HG02763 (cell line): ENCODE measurements at regions not wholly inside any gene's neighbourhood (a gene's known extent, or its start where the extent isn't known, plus 50 kb on each side); places are given as distances from the start of the nearest gene placed in this dataset.
A peak's percentile ranks its signal among the peaks of the same experiment; 100 is the strongest.
"Not testable (repeated sequence)": the region's sequence is repeated elsewhere in the genome, so short reads cannot be mapped to it uniquely, and the experiment has no call there.

Source experiments
- ATAC-seq: cut with Tn5 transposase; IDR thresholded peaks from one replicate; pipeline ENCODE4 v1.9.1; 2021; ENCODE audit warnings: mild to moderate bottlenecking, moderate library complexity; ENCODE audit not compliant: unreplicated experiment

DNA sequence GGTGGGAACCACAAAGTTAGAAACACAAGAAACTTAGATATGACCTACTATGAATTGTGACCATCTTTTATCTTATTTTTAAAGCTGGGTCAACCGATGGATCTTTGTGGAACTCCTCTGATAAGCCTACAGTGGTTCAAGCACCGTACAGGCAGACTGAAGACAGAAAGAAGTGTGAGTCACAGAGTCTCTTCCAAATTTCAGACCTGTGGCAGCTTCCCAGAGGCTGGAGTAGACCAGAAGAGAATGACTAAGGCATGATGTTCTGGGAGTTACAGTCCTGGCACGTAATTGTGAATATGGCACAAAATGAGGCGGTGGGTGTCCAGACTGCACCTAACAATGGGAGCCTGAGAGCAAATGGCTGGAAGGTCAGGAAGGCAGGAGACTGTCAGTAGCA lies 70.0 kb downstream of the LMO4 start:
- ATAC-seq = no peak

DNA sequence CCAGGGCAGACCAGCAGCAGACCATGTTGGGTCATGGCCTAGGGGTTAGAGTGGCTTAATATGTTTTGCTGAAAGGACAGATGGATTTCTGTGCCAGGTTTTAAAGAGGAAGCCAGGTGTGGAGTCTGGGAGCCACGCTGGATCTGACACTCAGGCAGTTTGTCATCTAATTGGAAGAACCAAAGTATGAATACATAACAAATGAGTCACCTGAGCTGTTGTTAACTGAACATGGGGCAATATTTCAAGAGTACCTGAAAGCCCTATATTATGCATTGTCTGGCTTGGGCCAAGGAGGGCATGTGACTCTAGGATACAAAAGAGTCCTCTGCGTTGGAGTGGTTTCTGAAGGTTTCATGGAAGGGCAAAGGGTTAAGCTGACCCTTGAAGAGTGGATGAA lies 70.6 kb downstream of the LMO4 start:
- no peak for ATAC-seq

DNA sequence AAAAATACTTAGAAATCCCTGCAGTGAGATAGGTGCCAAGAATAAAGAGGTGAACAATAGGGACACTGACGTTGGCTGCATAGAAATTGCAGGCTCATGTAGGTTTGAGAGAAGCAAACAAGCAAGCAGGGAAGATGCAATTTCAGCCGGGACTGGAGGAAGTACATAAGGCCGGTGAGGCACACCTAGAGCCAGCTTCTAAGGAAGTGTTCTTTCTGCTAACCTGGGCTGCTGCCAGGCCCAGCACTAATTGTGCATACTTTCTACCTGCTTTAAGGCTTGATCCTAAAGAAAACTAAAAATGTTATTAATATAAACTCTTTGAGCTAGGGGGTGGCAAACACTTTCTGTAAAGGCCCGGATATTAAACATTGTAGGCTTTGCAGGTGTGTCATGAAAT lies 71.0 kb downstream of the LMO4 start:
- ATAC-seq = no peak

DNA sequence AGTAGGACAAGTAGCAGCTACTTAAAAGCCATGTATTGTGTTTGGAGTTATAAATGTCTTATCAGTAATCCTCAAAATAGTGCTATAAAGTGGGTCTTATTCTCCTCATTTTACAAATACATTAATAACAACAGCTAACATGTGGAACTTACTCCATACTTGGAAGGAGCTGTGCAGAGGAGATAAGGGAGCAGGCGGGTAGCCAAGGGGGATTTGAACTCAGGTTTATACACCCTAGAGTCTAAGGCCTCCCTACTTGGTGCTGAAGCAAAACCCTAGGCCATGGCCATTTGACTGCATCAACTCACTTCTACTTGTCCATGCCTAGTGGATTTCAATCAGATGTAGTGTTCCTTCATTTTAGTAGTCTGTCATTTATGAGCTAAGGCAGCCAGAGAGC lies 72.1 kb downstream of the LMO4 start:
- ATAC-seq = no peak

DNA sequence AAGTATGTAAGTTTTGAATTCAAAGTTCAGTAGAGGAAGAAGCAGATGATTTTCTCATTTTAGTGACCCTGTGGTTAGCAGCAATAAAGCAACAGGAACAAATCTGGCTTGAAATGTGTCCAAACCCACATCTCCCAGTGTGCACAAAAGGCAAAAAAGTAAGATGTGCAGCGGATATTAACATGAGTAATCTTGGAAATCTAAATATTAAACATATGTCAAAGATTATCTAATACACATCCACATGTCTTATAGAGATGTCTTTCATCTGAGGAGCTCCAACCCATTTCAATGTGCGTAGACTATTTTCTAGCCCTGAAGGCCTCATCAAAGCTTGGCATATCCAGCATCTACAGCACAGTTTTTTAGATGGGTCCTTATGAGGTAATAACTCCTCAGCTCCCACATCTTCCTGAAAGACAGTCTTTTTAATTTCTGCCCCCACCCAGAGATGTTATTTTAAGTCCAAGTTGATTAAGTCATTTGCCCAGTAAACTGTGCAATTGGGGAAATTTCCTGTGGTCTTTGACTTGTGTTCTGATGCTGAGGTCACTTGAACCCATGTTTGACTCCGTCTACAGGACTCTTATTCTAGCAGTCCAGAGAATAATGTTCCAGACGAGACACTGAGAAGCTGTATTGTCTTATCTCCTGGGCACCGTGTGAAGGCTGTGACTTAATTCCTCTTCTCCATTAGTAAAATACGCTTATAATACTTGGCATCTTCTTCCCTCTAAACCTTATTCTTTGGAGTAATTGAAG lies 73.7 kb downstream of the LMO4 start:
- no peak for ATAC-seq

DNA sequence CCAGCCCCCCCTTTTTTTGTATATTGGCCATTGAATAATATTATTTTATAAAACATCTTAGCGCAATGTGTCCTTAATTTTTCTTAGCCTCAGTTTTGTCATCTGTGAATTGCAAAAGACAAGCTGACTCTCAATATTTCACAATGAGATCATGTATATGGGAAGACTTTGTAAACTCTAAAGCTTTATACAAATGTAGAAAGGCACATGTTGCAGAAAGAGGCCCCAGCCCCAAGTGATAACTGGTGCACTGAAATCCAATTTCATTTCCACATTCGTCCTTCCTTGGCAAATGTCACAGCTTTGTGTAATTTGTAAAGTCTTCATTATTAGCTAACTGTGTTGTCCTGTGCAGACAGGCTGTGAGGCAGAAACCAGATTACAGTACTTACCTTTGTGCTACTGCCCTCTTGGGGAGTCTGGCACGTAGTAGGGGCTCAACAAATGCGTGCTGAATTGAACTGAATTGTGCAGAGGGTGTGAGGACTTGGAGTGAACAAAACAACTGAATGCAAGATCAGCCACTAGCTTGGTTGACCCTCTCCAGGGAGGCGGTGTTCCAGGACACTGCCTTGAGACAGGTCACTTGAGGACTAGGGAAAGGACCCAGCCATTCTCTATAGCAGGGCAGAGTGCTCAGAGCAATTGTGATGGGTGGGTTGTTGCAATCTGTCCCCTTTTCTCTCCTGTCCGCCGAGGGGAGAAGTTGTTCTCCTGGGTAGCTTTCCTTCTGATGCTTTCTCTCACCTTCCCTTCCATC lies 74.6 kb downstream of the LMO4 start:
- no peak for ATAC-seq

DNA sequence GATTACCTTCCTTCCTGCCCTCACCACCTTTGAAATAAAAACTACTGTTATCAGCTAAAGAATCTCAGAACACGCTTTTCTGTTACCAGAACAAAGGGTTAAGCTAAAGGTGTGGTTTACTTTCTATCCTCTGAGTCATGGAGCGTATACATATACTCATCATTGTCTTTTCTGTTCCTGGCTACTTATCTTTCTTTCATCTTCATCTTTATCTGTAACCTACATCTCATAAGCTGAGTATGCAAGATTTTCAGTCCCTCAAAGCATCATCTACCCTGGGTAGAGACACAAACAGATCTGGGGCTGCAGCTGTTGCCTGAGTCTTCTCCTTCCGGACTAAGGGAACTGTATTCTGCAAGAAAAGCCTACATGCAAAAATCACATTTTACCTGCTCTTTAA lies 75.6 kb downstream of the LMO4 start:
- no peak for ATAC-seq

DNA sequence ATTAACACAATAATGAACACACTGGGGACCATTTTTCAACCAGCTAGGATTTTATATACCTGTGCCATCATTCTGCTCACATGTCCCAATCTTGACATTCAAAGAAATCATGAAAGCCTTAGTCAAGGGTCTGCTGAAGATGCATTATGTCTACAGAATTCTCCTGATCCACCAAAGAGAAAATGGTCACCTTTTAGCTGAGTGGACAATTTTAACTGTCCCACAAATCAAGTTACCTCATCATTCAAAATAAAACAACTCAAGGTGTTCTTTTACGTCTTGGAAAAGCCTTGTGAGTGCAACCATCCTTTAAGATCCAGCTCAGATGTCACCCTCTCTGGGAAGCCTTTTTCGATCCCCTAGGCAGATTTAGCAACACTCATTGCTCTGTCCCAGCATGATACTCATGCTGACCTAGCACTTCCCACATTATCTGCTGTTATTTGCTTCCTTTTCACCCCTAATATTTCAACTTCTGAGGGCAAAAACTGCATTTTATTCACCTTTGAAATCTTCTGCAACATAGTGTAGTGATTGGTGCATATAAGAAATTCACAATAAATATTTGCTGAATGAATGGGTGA lies 80.1 kb downstream of the LMO4 start:
- no peak for ATAC-seq

DNA sequence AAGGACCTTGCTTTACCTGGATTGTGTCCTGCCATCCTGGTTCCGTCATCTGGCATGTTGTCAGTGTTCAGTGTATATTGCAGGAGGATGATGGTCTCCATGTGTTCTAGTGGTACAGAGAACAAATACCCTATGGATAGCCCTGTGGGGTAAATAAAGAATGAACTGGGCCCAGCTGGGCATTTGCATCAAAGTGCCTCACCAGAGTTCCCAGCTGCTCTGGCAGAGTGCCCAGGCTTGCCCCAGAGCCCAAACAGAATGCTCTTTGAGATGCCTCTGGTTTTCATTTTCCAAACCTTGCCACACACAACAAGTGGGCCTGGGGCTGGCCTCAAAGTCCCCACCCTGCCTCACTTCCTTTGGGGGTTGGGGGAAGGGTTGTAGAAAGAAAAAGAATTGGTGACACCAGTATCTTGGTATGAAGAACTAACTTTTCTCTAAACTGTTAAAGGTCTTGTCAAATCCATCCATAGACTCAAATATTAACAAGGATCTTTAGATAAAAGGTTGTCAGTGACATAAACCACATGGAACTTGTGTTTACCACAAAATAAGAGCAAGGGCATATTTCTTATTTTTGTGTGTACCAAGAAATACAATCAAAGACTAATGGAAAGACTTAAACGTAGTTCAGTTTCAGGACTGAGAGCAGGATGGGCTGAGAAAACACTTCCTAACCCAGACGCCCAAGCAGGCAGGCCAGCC lies 82.2 kb downstream of the LMO4 start:
- ATAC-seq = peak; percentile 63

DNA sequence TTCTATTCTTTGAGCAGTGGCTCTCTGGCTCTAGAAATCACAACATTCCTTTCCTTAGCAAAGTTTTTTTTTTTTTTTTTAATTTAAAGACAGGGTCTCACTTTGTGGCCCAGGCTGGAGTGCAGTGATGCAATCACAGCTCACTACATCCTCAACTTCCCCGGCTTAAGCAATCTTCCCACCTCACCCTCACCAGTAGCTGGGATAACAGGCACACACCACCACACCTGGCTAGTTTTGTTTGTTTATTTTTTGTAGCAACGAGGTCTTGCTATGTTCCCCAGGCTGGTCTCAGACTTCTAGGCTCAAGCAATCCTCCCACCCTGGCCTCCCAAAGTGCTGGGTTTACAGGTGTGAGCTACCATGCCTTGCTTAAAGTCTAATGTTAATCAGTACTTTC lies 85.2 kb downstream of the LMO4 start:
- not testable (repeated sequence) for ATAC-seq

DNA sequence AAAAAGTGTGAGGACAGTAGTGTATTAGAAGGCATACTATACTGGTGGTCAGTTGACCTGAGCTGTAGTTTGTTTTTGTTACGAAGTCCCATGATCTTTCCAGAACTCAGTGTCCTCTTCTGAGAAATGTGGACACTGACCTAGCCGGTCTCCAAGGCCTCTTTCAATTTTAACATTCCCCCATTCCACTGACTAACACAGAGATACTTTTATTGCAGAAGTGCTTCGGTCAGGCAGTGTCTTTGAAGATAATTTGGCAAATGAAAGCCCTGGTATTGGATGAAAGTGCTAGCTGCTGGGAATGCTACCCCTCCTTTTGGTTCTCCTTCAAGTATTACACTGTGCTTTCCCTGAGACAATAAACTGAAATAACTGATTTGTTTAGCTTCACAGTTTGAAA lies 89.4 kb downstream of the LMO4 start:
- ATAC-seq = no peak

DNA sequence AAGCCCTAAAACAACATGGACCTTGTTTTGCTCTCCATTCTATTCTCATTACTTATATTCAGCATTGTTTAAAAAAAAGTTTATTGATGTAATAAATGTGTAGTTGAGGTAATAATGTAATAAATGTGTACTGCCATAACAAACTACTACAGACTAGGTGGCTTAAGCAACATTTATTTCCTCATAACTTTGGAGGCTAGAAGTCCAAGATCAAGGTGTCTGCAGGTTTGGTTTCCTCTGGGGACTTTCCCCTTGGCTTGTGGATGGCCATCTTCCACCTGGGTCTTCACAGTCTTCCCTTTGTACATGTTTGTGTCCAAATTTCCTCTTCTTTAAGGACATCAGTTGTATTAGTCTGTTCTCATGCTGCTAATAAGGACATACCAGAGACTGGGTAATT lies 93.1 kb downstream of the LMO4 start:
- ATAC-seq = no peak

DNA sequence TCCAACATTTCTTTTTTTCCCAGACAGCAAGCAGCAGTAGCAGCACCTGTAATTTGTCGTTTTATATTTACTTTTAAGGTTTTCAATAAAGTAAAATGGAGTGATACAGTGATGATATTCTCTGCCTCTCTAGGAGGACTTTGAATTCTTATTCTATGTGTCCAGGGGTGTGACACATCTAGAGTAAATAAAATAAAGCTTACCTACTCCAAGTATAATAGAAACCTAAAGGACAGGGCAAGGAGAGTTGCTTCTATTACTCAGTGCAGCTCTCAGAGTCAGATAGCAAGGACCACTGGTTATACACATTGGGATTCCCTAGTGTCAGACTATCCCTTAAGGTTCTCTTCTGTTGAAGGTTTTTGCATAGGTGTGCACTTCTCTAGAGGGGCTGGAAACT lies 95.9 kb downstream of the LMO4 start:
- ATAC-seq = no peak

DNA sequence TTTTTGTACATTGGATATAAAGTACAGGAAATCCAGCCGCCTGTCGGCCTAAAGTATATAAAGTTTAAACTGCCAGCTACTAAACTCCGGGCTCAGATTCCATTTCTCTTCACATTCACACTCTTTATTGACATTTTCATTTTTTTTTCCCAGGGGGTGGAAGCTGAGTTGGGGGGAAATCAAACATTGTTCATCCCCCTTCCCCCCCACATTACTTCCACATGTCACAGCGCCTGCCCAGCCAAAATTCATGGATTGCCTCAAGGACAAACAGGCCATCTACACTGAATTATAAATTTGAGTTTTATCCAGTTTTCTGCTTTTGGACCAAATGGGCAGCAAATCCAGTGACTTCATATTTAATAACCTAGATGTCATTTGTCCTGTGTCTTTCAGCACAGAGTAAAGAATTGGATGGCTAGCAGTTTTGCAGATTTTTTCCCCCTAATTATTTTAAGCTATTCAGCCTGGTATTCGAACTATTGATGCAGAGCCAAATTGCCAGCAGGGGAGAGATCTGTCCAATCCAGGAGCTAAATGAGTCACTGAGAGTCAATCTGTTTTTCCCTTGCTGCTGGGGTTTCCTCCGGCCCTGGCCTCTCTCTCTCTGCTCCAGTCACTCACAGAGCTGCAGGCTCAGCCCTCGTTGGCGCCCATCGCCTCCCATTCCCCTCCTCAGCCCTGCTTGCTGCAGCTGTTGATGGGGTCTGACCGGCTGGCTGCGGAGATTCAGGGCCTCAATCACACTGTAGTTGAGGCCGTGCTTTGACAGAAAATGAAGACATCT lies 98.0 kb downstream of the LMO4 start:
- no peak for ATAC-seq

DNA sequence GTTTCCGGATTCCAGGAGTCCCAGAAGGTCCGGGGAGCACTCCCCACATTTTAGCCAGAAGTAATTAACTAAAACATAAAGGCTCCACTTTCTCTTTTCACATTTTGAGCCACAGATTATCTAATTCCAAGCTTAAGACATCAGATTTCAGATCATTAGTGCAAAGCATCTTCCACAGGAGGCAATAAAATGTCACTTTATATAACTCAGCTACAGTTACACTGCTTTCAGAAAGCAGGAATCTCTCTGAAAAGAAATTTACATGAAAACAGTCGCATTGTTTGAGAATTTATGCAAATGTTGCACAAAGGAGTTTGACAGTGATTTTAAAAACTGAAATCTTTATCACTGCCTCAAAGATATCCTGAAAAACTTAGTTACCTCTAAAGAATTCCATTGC lies 99.7 kb downstream of the LMO4 start:
- ATAC-seq = no peak

DNA sequence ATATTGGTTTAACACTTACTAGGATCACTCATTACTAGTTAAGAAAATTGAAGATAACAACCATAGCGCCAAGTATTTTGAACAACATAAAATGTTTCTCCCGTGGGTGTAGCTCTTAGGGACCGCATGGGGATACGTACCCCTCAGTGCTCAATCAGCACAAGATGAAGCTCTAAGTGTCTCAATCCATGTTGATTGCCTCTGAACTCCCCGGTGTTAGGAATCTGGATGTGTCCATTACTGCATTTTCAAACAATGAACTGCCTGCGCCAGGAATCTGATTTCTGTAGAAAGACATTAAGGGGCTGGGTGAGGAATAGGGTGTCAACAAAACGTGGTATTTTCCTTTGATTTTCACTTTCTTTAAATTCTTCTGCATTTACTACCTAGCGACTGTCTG lies 100.2 kb downstream of the LMO4 start:
- no peak for ATAC-seq

DNA sequence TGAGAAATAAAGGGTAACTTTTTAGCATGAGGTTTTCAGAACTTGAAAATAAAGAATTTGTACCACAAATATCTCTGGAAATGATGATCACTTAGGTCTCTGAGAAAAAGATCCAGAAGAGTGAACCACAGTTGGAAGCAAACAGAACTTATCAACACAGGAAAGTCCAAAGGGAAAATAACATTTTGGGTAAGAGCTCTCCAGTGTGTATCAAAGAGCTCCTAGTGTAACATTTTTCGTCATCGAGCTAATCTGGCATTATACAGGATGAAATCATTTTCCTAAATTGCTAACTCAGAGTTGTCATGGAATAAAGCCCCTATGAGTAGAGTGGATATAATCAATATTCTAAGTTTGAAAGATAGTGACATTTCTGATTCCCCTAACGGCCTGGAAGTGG lies 104.0 kb downstream of the LMO4 start:
- no peak for ATAC-seq

DNA sequence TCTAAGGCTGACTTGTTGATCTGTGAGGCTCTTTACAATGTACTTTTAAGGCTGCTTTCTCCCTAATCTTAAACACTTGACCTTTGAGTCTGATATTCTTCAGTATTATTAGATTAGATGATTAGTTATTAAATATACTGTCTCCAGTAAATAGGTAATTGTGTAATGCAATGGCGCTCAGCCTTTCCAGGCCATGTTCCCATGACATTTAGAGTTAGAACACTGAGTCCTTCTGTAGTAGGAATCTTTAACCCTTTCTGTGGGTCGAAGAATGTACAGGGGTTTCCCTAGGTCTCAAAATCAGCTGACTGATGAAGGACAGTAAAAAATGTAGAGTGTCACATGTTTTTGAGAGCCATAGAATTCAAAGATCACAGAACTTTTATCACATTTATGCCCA lies 104.4 kb downstream of the LMO4 start:
- ATAC-seq = not testable (repeated sequence)

DNA sequence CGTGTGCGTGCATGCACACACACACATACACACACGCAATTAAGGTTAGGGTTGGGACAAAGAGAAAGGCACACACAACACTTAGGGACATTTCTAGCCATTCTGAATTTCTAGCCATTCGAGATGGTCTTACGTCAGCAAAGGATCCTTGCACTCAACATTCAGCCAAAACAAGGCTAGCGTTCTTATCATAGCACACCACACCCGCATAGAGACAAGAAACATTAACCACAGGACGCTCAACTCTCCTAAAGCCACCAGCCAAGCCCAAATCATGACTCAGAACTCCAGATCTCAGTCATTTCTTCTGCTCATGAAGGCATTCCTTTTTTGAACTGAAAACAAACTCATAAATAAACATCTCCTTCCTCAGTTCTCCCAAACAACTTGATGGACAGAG lies 106.8 kb downstream of the LMO4 start:
- peak; percentile 66 for ATAC-seq

DNA sequence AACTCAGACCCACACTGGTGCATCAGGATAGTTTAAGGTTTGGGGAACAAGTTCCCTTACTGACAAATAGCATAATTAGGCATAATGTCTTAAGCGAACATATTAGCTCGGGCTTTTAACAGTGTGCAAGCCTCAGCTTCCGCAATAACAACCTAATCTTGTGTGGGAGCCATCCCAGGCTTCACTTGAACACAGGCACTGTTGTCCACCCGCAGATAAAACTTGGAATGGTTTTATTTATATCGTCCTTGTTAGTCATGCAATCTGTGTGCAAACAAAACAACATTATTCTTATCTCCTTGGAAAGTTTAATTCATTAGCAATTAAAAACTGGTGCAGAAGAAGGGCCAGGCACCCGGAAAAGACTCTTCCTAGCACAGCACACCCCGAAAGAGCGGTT lies 107.4 kb downstream of the LMO4 start:
- not testable (repeated sequence) for ATAC-seq

DNA sequence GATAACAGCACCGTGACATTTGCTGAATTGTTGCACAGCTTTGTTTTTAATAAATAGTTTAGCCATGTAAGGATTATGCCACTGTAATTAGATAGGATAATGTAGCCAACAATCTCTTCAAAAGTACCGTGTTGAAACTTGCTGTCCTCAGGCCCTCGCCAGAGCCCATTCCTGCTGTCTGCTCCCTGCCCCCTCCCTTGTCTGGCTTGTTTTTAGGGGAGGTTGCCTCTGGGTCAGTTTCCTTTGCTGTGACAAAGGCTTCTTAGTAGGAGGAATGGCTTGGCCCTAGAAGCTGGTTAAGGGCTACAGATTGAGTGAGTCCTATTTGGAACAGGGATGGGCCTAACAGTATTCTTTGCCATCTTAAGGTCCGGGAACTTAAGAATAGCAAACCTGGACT lies 107.9 kb downstream of the LMO4 start:
- ATAC-seq = no peak
